Mammary epithelial cell (primary cell): ENCODE measurements at regions not wholly inside any gene's neighbourhood (a gene's known extent, or its start where the extent isn't known, plus 50 kb on each side); places are given as distances from the start of the nearest gene placed in this dataset.

ENCODE experiments used
- CTCF ChIP-seq, 2 donors: IDR thresholded peaks in 1 of 2; conservative IDR thresholded peaks in 1 of 2; 2 replicates each; pipeline ENCODE4 v1.5.1; 2011 to 2012; ENCODE audit warnings: inconsistent platforms in 2 of 2, low read length in 2 of 2, mild to moderate bottlenecking in 2 of 2, control low read depth in 1 of 2, low read depth in 1 of 2; ENCODE audit not compliant: insufficient read depth in 1 of 2; ENCODE audit errors: extremely low read depth in 1 of 2
- EZH2 ChIP-seq: IDR thresholded peaks from 2 replicates; pipeline ENCODE4 v1.6.1; 2012; ENCODE audit warnings: low read length, inconsistent platforms, borderline replicate concordance

GRCh38 chr3:159739166-159739565, 249.5 kb upstream of the IL12A start:
- TF ChIP-seq CTCF (conservative IDR thresholded peaks at IDR 0.05 in 1 of 2, IDR thresholded peaks at IDR 0.05 in 1 of 2; ENCODE audit: extremely low read depth in 1 of 2, insufficient read depth in 1 of 2, low read depth in 1 of 2, low read length in 2 of 2) (no peak), EZH2 (no peak)
